ENCODE measurements at regions not wholly inside any gene's neighbourhood (a gene's known extent, or its start where the extent isn't known, plus 50 kb on each side); places are given as distances from the start of the nearest gene placed in this dataset.

DNA sequence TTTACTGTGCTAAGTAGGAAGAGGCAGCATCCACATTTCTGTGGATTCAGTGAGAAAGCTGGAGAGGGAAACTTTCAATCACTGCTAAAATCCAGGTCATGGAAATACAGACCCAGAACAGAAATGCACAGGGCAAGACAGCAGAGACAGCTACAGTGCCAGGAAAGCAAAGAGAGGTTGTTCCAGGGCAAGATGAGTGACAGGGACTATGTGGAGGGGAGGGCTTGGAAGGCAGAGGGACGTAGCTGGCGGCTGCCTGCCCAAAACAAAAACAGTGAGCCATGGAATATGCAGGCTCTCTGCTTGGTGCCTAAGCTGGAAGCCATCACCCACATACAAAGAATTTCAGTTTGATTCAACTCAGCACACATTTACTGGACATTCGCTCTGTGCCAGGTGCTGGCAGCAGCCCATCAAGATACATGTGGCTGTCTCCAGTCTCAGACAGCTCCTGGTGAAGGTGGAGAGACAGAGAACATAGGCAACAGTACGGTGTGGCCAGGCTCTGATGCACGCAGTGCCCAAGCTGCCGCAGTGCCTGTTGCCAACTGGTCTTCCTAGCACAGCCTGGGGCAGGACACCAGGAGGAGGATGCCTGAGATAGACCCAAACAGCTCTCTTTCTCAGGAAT is 88.7 kb downstream of the AIPL1 start:
- Histone ChIP-seq H3K27me3 (ENCODE audit: insufficient read depth, low read length, poor library complexity, severe bottlenecking) (no peaks in the 10 kb centered on the region), H3K9me3 (ENCODE audit: insufficient read depth, low read depth, low read length) (no peaks in the 10 kb centered on the region; the same call in 1 of the 2 replicates), H3K4me3 (ENCODE audit: low read length, poor library complexity, severe bottlenecking) (no peak overlapping the region), H3K9me2 (replicated peaks; ENCODE audit: low read depth, low read length) (no peaks in the 10 kb centered on the region), H3K36me3 (ENCODE audit: insufficient read depth, low read length) (no peaks in the 10 kb centered on the region), H4K20me1 (ENCODE audit: insufficient read depth, low read length, poor library complexity, severe bottlenecking) (no peaks in the 10 kb centered on the region), H3K4me2 (ENCODE audit: low read depth, low read length, poor library complexity, severe bottlenecking) (no peak overlapping the region), H3K79me2 (ENCODE audit: insufficient read depth, low read length) (no peaks in the 10 kb centered on the region), H3K9ac (ENCODE audit: low read depth, low read length, poor library complexity, severe bottlenecking) (no peak overlapping the region), H3F3A (ENCODE audit: low read depth) (no peaks in the 10 kb centered on the region), H2AFZ (ENCODE audit: low read length) (no peak overlapping the region), H3K4me1 (ENCODE audit: insufficient read depth, low read length, poor library complexity, severe bottlenecking) (no peaks in the 10 kb centered on the region)
- TF ChIP-seq, protein P1, sequence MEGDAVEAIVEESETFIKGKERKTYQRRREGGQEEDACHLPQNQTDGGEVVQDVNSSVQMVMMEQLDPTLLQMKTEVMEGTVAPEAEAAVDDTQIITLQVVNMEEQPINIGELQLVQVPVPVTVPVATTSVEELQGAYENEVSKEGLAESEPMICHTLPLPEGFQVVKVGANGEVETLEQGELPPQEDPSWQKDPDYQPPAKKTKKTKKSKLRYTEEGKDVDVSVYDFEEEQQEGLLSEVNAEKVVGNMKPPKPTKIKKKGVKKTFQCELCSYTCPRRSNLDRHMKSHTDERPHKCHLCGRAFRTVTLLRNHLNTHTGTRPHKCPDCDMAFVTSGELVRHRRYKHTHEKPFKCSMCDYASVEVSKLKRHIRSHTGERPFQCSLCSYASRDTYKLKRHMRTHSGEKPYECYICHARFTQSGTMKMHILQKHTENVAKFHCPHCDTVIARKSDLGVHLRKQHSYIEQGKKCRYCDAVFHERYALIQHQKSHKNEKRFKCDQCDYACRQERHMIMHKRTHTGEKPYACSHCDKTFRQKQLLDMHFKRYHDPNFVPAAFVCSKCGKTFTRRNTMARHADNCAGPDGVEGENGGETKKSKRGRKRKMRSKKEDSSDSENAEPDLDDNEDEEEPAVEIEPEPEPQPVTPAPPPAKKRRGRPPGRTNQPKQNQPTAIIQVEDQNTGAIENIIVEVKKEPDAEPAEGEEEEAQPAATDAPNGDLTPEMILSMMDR (conservative IDR thresholded peaks at IDR 0.05; ENCODE audit: low read length): no peak

DNA sequence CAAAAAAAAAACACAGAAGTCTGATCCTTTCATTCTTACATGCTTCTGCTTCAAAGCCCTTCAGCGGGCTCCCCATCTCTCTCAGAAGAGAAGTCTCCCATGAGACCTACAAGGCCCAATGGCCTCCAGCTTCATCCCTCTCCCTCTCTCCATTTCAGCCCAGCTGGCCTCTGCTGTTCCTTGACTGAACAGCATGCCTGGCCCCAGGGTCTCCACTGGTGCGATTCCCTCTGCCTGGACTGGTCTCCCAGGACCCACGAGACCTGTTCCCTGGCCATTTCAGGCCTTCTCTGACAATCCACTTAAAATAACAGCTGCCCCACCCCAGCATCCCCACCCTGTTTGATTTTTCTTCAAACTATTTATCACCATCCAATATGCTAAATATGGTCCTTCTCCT is 91.2 kb downstream of the AIPL1 start:
- no peaks in the 10 kb centered on the region for H3F3A ChIP-seq (ENCODE audit: low read depth)
- no peaks in the 10 kb centered on the region for H3K36me3 ChIP-seq (ENCODE audit: insufficient read depth, low read length)
- no peak overlapping the region for H2AFZ ChIP-seq (ENCODE audit: low read length)
- H3K79me2 ChIP-seq (ENCODE audit: insufficient read depth, low read length): no peaks in the 10 kb centered on the region
- TF ChIP-seq EZH2phosphoT487 (IDR thresholded peaks at IDR 0.05; ENCODE audit: borderline replicate concordance): no peak
- TF ChIP-seq, protein P1 (conservative IDR thresholded peaks at IDR 0.05; ENCODE audit: low read length): no peak
- H3K4me1 ChIP-seq (ENCODE audit: insufficient read depth, low read length, poor library complexity, severe bottlenecking): no peaks in the 10 kb centered on the region
- no peaks in the 10 kb centered on the region for H3K27me3 ChIP-seq (ENCODE audit: insufficient read depth, low read length, poor library complexity, severe bottlenecking)
- H3K9me3 ChIP-seq (ENCODE audit: insufficient read depth, low read depth, low read length): no peaks in the 10 kb centered on the region
- no peaks in the 10 kb centered on the region for H4K20me1 ChIP-seq (ENCODE audit: insufficient read depth, low read length, poor library complexity, severe bottlenecking)
- no peaks in the 10 kb centered on the region for H3K9me2 ChIP-seq (replicated peaks; ENCODE audit: low read depth, low read length)
- no peak overlapping the region for H3K4me2 ChIP-seq (ENCODE audit: low read depth, low read length, poor library complexity, severe bottlenecking)
- no peak overlapping the region for H3K9ac ChIP-seq (ENCODE audit: low read depth, low read length, poor library complexity, severe bottlenecking)
- H3K4me3 ChIP-seq (ENCODE audit: low read length, poor library complexity, severe bottlenecking): no peak overlapping the region

DNA sequence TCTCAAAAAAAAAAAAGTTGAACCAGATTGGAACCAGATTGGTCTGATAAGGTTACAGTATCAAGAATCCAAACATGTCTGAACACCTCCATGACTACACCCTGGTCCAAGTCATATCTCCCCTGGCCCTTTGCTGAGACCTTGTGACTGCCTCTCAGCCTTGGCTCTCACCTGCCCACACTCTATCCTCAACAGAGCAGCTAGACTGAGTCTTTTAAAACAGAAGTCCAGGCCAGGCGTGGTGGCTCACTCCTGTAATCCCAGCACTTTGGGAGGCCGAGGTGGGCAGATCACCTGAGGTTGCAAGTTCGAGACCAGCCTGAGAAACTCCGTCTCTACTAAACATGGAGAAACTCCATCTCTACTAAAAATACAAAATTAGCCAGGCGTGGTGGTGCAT is 91.7 kb downstream of the AIPL1 start:
- no peak overlapping the region for H2AFZ ChIP-seq (ENCODE audit: low read length)
- H3F3A ChIP-seq (ENCODE audit: low read depth): no peaks in the 10 kb centered on the region
- no peaks in the 10 kb centered on the region for H3K36me3 ChIP-seq (ENCODE audit: insufficient read depth, low read length)
- H3K27me3 ChIP-seq (ENCODE audit: insufficient read depth, low read length, poor library complexity, severe bottlenecking): no peaks in the 10 kb centered on the region
- TF ChIP-seq EZH2phosphoT487 (IDR thresholded peaks at IDR 0.05; ENCODE audit: borderline replicate concordance): no peak
- TF ChIP-seq, protein P1 (conservative IDR thresholded peaks at IDR 0.05; ENCODE audit: low read length): no peak
- H3K4me2 ChIP-seq (ENCODE audit: low read depth, low read length, poor library complexity, severe bottlenecking): no peak overlapping the region
- H3K4me3 ChIP-seq (ENCODE audit: low read length, poor library complexity, severe bottlenecking): no peak overlapping the region
- no peaks in the 10 kb centered on the region for H4K20me1 ChIP-seq (ENCODE audit: insufficient read depth, low read length, poor library complexity, severe bottlenecking)
- H3K79me2 ChIP-seq (ENCODE audit: insufficient read depth, low read length): no peaks in the 10 kb centered on the region
- no peak overlapping the region for H3K9ac ChIP-seq (ENCODE audit: low read depth, low read length, poor library complexity, severe bottlenecking)
- no peaks in the 10 kb centered on the region for H3K9me3 ChIP-seq (ENCODE audit: insufficient read depth, low read depth, low read length)
- H3K9me2 ChIP-seq (replicated peaks; ENCODE audit: low read depth, low read length): no peaks in the 10 kb centered on the region
- no peaks in the 10 kb centered on the region for H3K4me1 ChIP-seq (ENCODE audit: insufficient read depth, low read length, poor library complexity, severe bottlenecking)
